ENCODE measurements at regions not wholly inside any gene's neighbourhood (a gene's known extent, or its start where the extent isn't known, plus 50 kb on each side); places are given as distances from the start of the nearest gene placed in this dataset.

GRCh38 chr2:145925591-145925990 lies 1405.7 kb upstream of the ZEB2 start:
- Mint-ChIP-seq H3K4me3 (ENCODE audit: unreplicated experiment) (no peak overlapping the region), H3K4me1 (ENCODE audit: low read depth, unreplicated experiment) (no peaks in the 10 kb centered on the region), H3K27me3 (ENCODE audit: low read depth, unreplicated experiment) (peaks cover 2% of the 10 kb centered on the region), H3K27ac (ENCODE audit: unreplicated experiment) (no peak overlapping the region), H3K9me3 (ENCODE audit: unreplicated experiment) (no peaks in the 10 kb centered on the region), H3K36me3 (ENCODE audit: low read depth, unreplicated experiment) (no peaks in the 10 kb centered on the region)
- DNase-seq (ENCODE audit: low read depth): no peak
- no peak for FAIRE-seq
- no peak overlapping the region for H3K27ac ChIP-seq (ENCODE audit: low read depth, low read length)
- H3K9ac ChIP-seq (ENCODE audit: low read length): no peak overlapping the region
- TF ChIP-seq CTCF (IDR thresholded peaks at IDR 0.05; ENCODE audit: insufficient read depth, low read depth, low read length) (no peak), EZH2 (IDR thresholded peaks at IDR 0.05; ENCODE audit: insufficient read depth, low read length) (no peak)
- no peaks in the 10 kb centered on the region for H3K27me3 ChIP-seq (ENCODE audit: insufficient read depth, low read length)
- H3K4me2 ChIP-seq (ENCODE audit: low read length): no peak overlapping the region
- H3K4me3 ChIP-seq (ENCODE audit: insufficient read depth, low read depth, low read length): no peak overlapping the region
- H3K4me1 ChIP-seq (ENCODE audit: insufficient read depth, low read length): no peaks in the 10 kb centered on the region
- no peaks in the 10 kb centered on the region for H3K36me3 ChIP-seq (ENCODE audit: insufficient read depth, low read length)
- no peak overlapping the region for H2AFZ ChIP-seq (ENCODE audit: low read depth, low read length)
- H4K20me1 ChIP-seq (ENCODE audit: insufficient read depth, low read length): no peaks in the 10 kb centered on the region
- no peaks in the 10 kb centered on the region for H3K79me2 ChIP-seq (ENCODE audit: insufficient read depth, low read length)
- H3K9me3 ChIP-seq (ENCODE audit: insufficient read depth, low read depth, low read length): no peaks in the 10 kb centered on the region

GRCh38 chr2:145919477-145919876 lies 1399.6 kb upstream of the ZEB2 start:
- no peak overlapping the region for H3K4me3 ChIP-seq (ENCODE audit: insufficient read depth, low read depth, low read length)
- no peaks in the 10 kb centered on the region for H4K20me1 ChIP-seq (ENCODE audit: insufficient read depth, low read length)
- H3K4me1 ChIP-seq (ENCODE audit: insufficient read depth, low read length): no peaks in the 10 kb centered on the region
- Mint-ChIP-seq H3K36me3 (ENCODE audit: low read depth, unreplicated experiment) (no peaks in the 10 kb centered on the region), H3K9me3 (ENCODE audit: unreplicated experiment) (no peaks in the 10 kb centered on the region), H3K4me1 (ENCODE audit: low read depth, unreplicated experiment) (no peaks in the 10 kb centered on the region), H3K27me3 (ENCODE audit: low read depth, unreplicated experiment) (no peaks in the 10 kb centered on the region), H3K27ac (ENCODE audit: unreplicated experiment) (no peak overlapping the region), H3K4me3 (ENCODE audit: unreplicated experiment) (no peak overlapping the region)
- no peaks in the 10 kb centered on the region for H3K27me3 ChIP-seq (ENCODE audit: insufficient read depth, low read length)
- no peak overlapping the region for H3K9ac ChIP-seq (ENCODE audit: low read length)
- no peaks in the 10 kb centered on the region for H3K79me2 ChIP-seq (ENCODE audit: insufficient read depth, low read length)
- TF ChIP-seq CTCF (IDR thresholded peaks at IDR 0.05; ENCODE audit: insufficient read depth, low read depth, low read length): no peak
- no peak for TF ChIP-seq EZH2 (IDR thresholded peaks at IDR 0.05; ENCODE audit: insufficient read depth, low read length)
- no peaks in the 10 kb centered on the region for H3K9me3 ChIP-seq (ENCODE audit: insufficient read depth, low read depth, low read length)
- DNase-seq (ENCODE audit: low read depth) (no peak), FAIRE-seq (no peak)
- no peak overlapping the region for H2AFZ ChIP-seq (ENCODE audit: low read depth, low read length)
- H3K4me2 ChIP-seq (ENCODE audit: low read length): no peak overlapping the region
- no peak overlapping the region for H3K27ac ChIP-seq (ENCODE audit: low read depth, low read length)
- no peaks in the 10 kb centered on the region for H3K36me3 ChIP-seq (ENCODE audit: insufficient read depth, low read length)

- H3K4me1 ChIP-seq (ENCODE audit: insufficient read depth, low read length): no peaks in the 10 kb centered on the region
- H3K36me3 ChIP-seq (ENCODE audit: insufficient read depth, low read length): no peaks in the 10 kb centered on the region
- H3K4me3 ChIP-seq (ENCODE audit: insufficient read depth, low read depth, low read length): no peak overlapping the region
- Mint-ChIP-seq H3K36me3 (ENCODE audit: low read depth, unreplicated experiment) (no peaks in the 10 kb centered on the region), H3K27me3 (ENCODE audit: low read depth, unreplicated experiment) (no peaks in the 10 kb centered on the region), H3K9me3 (ENCODE audit: unreplicated experiment) (no peaks in the 10 kb centered on the region), H3K27ac (ENCODE audit: unreplicated experiment) (no peak overlapping the region), H3K4me1 (ENCODE audit: low read depth, unreplicated experiment) (no peaks in the 10 kb centered on the region), H3K4me3 (ENCODE audit: unreplicated experiment) (no peak overlapping the region)
- no peak overlapping the region for H3K27ac ChIP-seq (ENCODE audit: low read depth, low read length)
- no peak overlapping the region for H3K4me2 ChIP-seq (ENCODE audit: low read length)
- DNase-seq (ENCODE audit: low read depth) (no peak), FAIRE-seq (no peak)
- TF ChIP-seq EZH2 (IDR thresholded peaks at IDR 0.05; ENCODE audit: insufficient read depth, low read length): no peak
- TF ChIP-seq CTCF (IDR thresholded peaks at IDR 0.05; ENCODE audit: insufficient read depth, low read depth, low read length): no peak
- no peak overlapping the region for H2AFZ ChIP-seq (ENCODE audit: low read depth, low read length)
- no peaks in the 10 kb centered on the region for H4K20me1 ChIP-seq (ENCODE audit: insufficient read depth, low read length)
- H3K27me3 ChIP-seq (ENCODE audit: insufficient read depth, low read length): no peaks in the 10 kb centered on the region
- no peaks in the 10 kb centered on the region for H3K79me2 ChIP-seq (ENCODE audit: insufficient read depth, low read length)
- H3K9me3 ChIP-seq (ENCODE audit: insufficient read depth, low read depth, low read length): no peaks in the 10 kb centered on the region
- no peak overlapping the region for H3K9ac ChIP-seq (ENCODE audit: low read length)
Measured at GRCh38 chr2:145918951-145919350, 1399.0 kb upstream of the ZEB2 start.

All from astrocyte (in vitro differentiated cells and primary cell).